Vagina (tissue), 2 donors: ENCODE measurements at regions not wholly inside any gene's neighbourhood (a gene's known extent, or its start where the extent isn't known, plus 50 kb on each side); places are given as distances from the start of the nearest gene placed in this dataset.

Experiments used
- POLR2A ChIP-seq, 2 donors: fragments of 450-650 bp; IDR thresholded peaks; one replicate each; pipeline ENCODE4 v1.6.1; 2017; ENCODE audit warnings: antibody characterized with exemption in 2 of 2, mild to moderate bottlenecking in 2 of 2, moderate library complexity in 2 of 2
- TF ChIP-seq, protein P1 (sequence below), 3 experiments: fragments of 450-650 bp in 2 of 3; fragments of 200-600 bp in 1 of 3; sonication (generic) in 1 of 3; IDR thresholded peaks; one replicate each; pipeline ENCODE4 v1.5.1; 2017 to 2019; ENCODE audit warnings: antibody characterized with exemption in 3 of 3, mild to moderate bottlenecking in 2 of 3, moderate library complexity in 2 of 3

DNA sequence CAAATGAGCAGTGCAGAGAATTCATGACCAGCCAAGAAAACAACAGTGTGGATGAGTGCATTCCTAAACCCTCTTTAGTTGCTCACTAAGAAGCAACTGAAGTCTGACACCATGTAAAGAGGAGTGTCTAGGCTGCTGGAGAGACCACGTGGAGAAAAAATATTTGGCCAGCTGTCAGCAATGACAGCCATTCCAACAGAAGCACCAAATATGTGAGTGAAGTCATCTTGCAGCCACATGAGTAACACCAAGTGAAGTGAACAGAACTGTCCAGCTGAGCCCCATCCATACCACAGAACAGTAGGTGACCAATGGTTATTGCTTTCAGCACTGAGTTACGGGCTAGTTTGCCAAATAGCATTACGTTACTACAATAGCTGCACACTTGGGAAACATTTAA lies 89.4 kb downstream of the TBXT start:
- TF ChIP-seq, protein P1, sequence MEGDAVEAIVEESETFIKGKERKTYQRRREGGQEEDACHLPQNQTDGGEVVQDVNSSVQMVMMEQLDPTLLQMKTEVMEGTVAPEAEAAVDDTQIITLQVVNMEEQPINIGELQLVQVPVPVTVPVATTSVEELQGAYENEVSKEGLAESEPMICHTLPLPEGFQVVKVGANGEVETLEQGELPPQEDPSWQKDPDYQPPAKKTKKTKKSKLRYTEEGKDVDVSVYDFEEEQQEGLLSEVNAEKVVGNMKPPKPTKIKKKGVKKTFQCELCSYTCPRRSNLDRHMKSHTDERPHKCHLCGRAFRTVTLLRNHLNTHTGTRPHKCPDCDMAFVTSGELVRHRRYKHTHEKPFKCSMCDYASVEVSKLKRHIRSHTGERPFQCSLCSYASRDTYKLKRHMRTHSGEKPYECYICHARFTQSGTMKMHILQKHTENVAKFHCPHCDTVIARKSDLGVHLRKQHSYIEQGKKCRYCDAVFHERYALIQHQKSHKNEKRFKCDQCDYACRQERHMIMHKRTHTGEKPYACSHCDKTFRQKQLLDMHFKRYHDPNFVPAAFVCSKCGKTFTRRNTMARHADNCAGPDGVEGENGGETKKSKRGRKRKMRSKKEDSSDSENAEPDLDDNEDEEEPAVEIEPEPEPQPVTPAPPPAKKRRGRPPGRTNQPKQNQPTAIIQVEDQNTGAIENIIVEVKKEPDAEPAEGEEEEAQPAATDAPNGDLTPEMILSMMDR (IDR thresholded peaks at IDR 0.05), result no peak
- TF ChIP-seq POLR2A (IDR thresholded peaks at IDR 0.05), result no peak
